AG09309 (cell line): ENCODE measurements at regions not wholly inside any gene's neighbourhood (a gene's known extent, or its start where the extent isn't known, plus 50 kb on each side); places are given as distances from the start of the nearest gene placed in this dataset.

Experiments used
- DNase-seq: peaks from one replicate; pipeline ENCODE4 v3.0.0-alpha.2; 2010; ENCODE audit warnings: low read depth
- H3K4me3 ChIP-seq: 2 replicates; pipeline ENCODE4 v1.5.1; 2011; ENCODE audit warnings: mild to moderate bottlenecking, low read depth, low read length, moderate library complexity; ENCODE audit not compliant: control insufficient read depth
- CTCF ChIP-seq: IDR thresholded peaks from 2 replicates; pipeline ENCODE4 v1.5.1; 2011; ENCODE audit warnings: mild to moderate bottlenecking, low read depth, low read length, inconsistent platforms; ENCODE audit not compliant: insufficient read depth, control insufficient read depth; ENCODE audit errors: missing control alignments

GRCh38 chr1:81430955-81431623 is 369.6 kb upstream of the ADGRL2 start:
- no peak overlapping the region for H3K4me3 ChIP-seq
- no peak for DNase-seq
- no peak for TF ChIP-seq CTCF

GRCh38 chr1:81430236-81430938 is 370.3 kb upstream of the ADGRL2 start:
- H3K4me3 ChIP-seq, result no peak overlapping the region
- no peak for TF ChIP-seq CTCF
- no peak for DNase-seq

- no peak for DNase-seq
- TF ChIP-seq CTCF, result no peak
- H3K4me3 ChIP-seq, result no peak overlapping the region
Measured at GRCh38 chr1:81428998-81429397, 371.7 kb upstream of the ADGRL2 start.

DNA sequence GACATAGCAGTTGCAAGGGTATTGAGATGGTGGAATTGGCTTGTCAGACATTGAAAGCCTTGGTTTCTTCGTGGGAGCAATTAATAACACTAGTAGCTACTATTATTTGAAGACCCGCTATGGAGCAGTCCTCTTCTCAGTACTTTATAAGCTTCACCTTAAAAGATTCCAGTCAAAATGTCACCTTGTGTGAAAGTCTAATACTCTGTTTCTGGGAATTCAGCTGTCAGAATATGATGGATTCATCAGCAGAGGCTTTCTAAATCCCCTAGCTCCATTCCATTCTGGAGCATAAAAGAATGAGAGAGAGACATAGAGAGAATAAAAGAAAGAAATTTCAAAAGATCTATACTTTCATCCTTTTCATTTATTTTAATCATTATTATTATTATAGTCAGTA is 375.9 kb upstream of the ADGRL2 start:
- H3K4me3 ChIP-seq, result no peak overlapping the region
- DNase-seq, result no peak
- no peak for TF ChIP-seq CTCF

- no peak overlapping the region for H3K4me3 ChIP-seq
- no peak for DNase-seq
- TF ChIP-seq CTCF, result no peak
Measured at GRCh38 chr1:81424061-81424460, 376.7 kb upstream of the ADGRL2 start.

DNA sequence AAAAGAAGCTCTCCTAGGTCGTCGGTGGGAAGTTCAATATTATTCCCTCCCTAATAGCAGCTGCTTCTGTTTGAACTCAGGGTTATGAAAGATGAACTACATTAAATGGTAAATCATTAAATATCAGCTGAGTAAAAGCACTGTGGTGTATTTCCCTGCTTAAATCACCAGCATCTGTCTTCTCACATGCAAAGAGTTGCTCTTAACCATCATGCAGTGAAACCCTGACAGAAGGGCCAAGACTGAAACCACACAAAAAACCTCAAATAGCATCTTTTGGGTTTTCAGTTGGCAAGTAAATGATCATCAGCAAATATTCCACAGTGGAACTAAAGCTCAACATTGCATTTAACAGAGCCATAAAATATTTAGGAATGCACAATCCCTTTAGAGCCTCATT is 380.0 kb upstream of the ADGRL2 start:
- TF ChIP-seq CTCF, result no peak
- H3K4me3 ChIP-seq, result no peak overlapping the region
- no peak for DNase-seq

- TF ChIP-seq CTCF, result peak; percentile 60
- no peak overlapping the region for H3K4me3 ChIP-seq
- DNase-seq, result no peak
Measured at GRCh38 chr1:81414488-81415015, 386.2 kb upstream of the ADGRL2 start.
